GM19328 (cell line): ENCODE measurements at regions not wholly inside any gene's neighbourhood (a gene's known extent, or its start where the extent isn't known, plus 50 kb on each side); places are given as distances from the start of the nearest gene placed in this dataset.
"Not testable (repeated sequence)": the region's sequence is repeated elsewhere in the genome, so short reads cannot be mapped to it uniquely, and the experiment has no call there.

Source experiments
- ATAC-seq: cut with Tn5 transposase; IDR thresholded peaks from one replicate; pipeline ENCODE4 v1.9.1; 2021; ENCODE audit warnings: mild to moderate bottlenecking, moderate library complexity; ENCODE audit not compliant: unreplicated experiment

DNA sequence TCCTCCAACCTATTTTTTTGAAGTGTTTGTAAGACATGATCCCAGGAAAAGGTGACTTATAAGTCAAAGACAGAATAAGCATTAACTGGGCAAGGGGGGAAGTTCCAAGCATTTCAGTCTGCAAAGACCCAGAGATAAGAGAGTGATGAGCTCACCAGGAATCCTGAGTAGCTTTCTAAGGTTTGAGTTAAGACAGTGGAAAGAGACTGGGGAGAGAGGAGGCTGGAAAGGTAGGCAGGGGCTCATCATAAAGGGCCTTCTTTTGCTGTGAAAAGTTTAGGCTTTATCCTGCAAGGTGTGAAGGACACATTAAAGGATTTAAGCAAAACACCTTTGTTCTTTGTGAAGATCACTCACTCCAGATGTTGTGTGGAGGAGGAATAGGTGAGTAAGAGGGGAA lies 438.8 kb downstream of the CHL1 start:
- ATAC-seq: no peak

DNA sequence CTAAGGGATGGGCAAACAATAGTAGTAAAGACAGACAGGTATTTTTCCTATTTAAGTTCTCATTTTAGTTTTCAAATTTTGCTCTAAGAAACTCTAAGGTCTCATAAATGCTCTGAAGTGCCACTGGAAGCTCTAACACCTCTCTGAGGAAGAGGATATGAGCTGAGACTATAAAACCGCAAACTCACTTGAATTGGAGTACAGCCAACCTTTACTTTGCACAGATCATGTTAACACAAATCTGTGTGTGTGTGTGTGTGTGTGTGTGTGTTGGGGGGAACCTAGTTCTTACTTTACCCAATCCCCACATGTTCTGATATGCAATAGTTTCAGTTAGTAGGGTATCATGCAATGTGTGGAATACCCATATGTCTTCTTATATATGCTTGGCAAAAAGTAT lies 446.8 kb downstream of the CHL1 start:
- ATAC-seq: no peak

DNA sequence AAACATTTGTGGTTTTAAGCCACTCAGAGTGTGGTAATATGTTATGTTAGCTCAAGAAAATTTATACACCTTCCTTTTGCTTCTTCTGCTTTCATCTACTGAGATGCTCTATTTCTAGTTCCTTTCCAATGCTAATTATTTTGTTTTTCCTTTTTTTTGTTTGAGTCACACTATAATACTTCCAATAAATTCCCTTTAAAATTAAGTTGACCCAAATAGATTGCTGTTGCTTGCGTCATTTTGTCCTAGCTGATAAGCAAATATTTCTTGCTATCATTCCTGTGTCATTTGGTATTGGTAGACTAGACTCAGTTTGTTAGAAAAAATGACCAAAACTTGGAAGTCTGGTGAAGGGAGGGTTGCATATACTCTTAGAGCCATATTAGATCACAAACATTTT lies 437.0 kb upstream of the CNTN6 start:
- ATAC-seq: no peak

DNA sequence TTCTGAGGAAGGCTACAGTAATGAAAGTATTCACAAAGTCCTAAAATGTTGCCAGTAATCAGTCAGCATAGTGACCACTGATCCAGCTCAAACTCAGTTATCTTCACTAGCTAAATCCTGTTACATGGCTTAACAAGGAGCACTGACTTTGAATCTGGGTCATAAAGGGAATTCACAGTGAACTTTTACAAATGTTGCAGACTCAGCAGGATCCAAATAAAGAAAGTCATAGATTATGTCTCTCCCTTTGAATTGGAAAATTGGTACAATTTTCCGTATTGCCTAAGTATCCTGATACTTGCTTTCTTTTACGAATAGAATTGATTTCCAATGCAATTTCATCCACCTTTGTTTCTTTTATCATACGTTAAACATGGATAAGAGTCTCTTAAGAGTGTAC lies 431.5 kb upstream of the CNTN6 start:
- no peak for ATAC-seq

DNA sequence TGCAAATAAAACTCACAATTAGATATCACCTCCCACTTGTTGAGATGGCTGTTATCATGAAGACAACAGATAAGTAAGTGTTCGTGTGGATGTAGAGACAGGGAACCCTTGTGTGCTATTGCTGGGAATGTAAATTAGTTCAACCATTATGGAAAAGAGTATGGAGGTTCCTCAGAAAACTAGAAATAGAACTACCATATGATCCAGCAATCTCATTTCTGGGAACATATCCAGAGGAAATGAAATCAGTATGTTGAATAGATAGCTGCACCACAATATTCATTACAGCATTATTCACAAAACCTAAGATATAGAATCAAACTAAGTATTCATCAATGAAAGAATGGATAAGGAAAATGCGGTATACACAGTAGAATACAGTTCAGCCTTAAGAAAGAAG lies 418.7 kb upstream of the CNTN6 start:
- ATAC-seq: no peak

DNA sequence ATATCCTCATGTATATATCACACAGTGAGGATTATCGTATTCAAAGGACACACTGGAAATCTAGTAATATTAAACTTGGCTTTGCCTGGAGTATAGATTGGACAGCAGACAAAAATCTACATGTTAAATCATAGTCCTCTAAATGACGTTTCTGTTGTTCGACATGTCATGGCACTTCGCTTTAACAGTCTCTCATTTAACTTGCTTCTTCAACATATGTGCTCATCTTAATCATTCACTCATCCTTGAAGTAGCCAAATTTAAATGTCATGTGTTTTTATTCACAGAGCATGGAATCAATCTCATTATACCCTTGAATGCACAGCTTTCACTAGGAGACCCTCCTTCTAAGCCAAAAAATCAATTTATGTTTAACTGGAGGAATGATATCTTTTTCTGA lies 417.0 kb upstream of the CNTN6 start:
- ATAC-seq: no peak

DNA sequence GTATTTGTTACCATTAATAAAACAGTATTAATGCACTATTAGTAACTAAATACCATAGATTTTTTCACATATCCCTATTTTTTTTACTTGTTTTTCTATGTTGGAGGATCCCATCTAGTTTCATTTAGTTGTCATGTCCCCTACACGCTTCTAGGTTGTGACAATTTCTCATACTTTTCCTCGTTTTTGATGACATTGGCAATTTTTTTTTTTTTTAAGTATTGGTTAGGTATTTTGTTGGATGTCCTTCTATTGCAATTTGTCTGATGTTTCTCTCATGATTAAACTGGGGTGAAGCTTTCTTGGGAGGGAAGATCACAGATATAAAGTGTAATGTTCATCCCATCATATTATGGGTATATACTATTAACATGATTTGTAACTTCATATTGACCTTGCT lies 409.1 kb upstream of the CNTN6 start:
- ATAC-seq: no peak

DNA sequence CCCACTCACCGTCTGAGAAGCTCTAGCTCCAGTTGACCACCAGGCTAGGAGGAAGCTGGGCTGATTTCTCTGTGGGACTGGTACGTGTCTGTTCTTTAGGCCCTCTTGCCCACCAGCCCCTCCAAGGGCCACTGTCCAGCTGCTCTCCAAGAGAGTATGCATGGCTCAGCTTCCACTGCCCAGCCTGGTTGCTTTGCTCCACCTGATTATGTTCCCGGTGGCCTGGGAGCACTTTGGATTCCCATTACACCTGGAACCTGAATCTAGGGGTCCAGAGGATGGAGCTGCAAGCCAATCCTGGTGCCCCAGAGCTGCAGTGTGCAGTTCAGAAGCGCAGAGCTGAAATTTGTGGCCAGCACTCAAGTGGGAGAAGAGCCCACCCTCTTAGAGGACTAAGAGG lies 402.1 kb upstream of the CNTN6 start:
- ATAC-seq: no peak

DNA sequence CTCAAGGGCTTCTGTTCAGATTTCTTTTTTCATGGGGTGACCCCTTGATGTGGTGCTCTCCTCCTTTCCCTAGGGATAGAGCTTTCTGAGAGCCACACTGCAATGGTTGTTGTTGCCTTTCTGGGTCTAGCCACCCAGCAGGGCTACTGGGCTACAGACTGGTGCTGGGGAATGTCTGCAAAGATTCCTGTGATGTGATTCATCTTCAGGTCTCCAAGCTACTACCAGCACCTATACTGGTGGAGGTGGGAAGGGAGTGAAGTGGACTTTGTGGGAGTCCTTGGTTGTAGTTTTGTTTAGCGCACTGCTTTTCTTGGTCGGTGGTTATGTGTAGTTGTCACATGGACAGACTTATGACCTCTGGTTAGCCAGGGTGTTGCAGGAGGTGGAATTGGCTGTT lies 392.3 kb upstream of the CNTN6 start:
- no peak for ATAC-seq

DNA sequence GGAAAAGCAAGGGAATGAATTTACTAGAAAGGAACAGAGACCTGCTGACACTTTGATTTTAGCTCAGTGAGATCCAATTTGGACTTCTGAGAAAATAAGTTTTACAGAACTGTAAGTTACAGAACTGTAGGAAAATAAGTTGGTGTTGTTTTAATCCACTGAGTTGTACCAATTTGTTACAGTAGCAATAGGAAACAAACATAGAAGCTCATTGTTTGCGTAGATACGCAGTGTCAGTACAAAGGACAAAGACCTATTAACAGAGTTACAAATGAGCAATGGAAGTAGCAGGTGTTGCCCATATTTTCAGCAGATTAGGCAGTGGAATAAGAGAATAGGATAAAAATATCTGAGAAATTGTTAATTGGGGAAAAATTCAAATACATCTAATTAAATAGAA lies 385.8 kb upstream of the CNTN6 start:
- ATAC-seq: no peak

DNA sequence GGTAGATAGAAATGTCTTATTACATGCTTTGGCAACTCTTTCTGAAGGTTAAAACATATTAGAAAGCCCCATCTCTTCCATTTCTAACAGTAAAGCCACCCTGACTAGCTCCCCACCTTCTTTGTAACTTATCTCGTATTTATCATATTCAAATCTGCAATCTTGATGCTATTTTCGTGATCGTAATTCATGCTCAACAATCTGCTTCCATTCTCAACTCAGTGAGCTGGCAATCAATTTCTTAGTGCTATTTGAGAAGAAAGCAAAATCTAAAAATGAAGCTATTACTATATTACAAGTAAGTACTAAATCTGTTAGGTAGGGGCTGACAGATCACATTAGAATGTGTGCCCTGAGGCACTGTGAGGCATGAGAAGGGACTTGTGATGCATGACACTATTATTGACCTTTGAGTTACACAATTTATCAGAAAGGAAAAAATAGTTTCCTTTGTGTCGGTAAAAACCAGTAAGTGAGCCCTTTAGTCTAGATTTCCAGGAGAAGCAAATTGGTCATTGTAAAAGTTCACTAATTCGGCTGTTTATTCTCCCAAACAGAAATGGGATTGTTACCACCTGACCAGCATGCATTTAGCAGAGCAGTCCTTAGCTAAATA lies 379.7 kb upstream of the CNTN6 start:
- ATAC-seq: no peak

DNA sequence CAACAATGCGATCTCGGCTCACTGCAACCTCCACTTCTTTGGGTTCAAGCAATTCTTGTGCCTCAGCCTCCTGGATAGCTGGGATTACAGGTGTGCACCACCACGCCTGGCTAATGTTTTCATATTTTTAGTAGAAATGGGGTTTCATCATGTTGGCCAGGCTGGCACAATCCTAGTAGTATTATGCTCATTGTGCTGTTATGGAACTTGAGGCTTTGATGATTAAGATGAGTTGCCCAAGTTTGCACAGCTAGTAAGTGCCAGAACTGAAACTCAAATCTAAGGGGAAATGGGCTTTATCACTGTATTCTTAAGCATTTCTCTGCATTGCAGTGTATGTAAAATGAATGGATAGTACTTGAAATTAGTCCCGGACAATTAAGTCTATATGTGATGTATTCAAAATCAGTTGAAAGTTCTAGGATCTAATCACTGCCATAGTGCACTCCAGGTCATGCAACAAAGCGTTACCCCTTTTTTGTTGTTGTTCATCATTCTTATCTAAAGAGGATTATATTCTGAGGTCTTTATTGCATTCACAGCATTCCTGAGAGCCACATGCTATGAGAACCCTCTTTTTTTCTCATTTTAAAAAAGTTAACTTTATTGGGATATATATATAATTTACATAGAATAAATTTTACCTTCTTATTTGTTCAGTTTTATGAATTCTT lies 378.7 kb upstream of the CNTN6 start:
- ATAC-seq: no peak

DNA sequence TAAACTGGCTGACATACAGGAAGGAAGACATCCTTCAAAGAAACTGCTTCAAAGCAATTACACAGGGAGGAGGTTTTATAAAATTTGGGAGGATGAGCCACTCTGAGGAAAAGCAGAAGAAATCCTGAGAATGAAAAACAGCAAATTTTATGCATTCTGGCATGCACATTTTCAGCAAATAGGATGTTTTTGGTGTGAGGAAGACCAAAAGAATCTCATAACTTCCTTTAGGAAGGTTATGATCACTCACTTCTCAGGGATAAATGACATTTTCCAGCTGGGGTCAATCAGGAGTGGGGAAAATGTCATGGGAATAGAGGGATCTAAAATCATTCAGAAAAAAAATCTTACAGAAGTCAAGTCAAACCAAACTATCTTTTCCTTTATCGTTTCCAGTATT lies 371.7 kb upstream of the CNTN6 start:
- ATAC-seq: no peak

DNA sequence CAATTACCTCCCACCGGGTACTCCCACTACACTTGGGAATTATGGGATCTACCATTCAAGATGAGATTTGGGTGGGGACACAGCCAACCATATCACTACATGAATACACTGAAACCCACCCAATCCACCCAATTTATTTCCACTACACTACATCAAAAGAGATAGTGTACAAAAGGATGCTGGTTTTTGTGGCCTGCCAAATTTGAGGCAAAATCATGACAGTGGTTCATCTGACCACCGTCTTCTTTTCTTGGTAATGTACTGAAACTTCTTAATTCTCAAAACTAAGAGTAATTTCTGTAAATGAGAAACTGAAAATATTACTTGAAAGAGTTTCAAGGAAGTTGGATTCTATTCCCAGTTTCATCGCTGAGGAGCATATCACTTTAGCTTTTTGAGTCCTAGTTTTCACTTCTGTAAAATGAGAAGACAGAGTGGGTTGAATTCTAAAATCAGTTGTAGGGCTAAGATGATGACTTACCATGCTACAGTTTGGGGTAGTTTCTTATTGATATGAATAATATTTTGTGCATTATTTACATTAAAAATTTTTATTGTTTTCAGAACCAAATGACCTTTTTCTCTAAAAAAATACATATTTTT lies 360.4 kb upstream of the CNTN6 start:
- ATAC-seq: no peak

DNA sequence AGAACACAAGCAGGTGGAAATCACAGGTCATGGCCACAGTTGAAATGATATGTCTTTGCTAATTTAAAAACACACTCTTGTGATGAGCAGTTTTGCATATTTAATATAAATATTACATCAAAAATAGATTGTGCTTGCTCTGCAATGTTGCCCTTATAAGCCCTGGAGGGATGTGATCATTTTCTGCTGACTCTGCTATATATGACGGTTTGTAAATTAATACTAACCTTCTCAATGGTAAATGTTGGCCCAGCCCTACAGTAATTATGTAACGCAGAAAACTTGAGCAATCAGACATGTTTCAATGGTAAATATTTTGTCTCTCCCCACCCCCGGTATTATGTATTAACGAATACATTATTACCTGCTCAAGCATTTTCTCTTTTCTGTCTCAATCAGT lies 359.5 kb upstream of the CNTN6 start:
- no peak for ATAC-seq

DNA sequence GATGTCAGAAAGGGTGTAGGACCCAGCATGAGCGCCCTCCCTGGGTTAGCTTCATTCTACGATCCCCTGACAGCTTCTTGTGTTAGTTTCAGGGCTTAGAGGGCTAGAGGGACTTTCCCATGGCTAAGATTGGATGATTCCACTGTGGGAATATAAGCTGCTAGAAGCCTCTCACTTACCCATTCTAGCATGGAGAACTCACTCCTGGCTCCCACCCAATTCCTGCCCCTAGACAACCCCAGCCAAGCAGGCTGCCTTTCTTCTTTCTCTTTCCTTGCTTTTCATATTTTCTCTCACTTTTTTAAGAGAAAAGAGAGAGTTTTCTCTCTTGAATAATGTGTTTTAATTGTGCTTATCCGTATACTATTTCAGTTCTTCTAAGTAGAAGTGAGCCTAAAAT lies 335.1 kb upstream of the CNTN6 start:
- ATAC-seq: no peak

DNA sequence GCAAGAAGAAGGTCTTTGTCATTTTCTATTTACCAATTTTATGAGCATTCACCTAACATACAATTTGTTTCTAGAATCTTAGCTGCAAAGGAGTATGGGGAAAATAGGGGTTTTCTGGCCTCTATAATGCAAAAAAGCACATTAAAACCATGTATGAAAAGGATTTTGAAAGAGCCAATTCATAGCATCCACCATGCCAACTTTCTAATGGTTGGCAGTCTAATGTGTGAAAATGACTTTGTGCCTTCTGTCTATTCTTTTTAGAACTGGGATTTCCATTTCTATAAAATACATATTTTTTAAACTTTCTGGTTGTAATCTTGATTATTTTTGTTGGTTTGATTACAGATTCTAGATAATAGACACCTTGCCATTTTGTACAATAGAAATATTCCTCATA lies 333.7 kb upstream of the CNTN6 start:
- no peak for ATAC-seq

DNA sequence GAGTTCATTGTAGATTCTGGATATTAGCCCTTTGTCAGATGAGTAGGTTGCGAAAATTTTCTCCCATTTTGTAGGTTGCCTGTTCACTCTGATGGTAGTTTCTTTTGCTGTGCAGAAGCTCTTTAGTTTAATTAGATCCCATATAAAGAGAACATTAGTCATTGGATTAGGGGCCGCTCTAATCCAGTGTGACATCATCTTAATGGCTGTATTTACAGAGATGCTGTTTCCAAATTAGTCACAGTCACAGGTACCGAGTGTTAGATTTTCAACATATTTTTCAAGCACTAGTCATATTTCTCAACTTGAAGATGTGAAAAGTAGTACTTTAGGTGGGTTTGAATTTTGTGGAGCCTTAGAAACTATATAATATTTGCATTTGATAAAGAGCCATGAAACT lies 319.4 kb upstream of the CNTN6 start:
- not testable (repeated sequence) for ATAC-seq

DNA sequence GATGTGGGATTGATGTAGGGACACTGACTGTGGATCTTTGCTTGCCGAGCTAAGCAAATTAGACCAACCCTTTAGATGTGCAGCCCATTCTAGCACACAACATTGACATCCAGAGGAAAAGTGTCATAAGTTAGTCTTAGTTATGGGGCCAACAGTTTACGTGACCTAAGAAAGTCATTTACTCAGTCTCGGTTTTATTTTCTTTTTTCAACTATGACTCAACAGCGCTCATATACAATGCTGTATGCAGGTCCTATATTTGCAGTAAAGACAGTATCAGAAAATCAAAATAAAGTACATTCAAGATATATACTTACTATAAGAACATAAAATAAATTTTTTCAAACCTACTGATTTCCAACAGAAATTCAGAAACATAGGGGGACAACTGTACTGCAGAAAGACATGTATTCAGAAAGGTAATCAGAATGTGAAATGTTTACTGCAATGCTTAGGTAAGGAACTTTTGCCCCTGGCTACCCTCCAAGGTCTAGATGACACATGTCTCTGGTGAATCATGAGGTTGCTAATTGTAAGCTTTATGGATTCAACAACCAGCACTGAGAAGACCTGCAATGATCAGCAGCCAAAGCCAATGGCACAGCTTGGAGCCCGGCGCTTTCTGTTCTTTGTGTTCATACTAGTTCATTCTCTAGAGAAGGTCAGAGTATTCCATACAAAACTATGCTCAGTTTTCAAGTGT lies 317.5 kb upstream of the CNTN6 start:
- no peak for ATAC-seq

DNA sequence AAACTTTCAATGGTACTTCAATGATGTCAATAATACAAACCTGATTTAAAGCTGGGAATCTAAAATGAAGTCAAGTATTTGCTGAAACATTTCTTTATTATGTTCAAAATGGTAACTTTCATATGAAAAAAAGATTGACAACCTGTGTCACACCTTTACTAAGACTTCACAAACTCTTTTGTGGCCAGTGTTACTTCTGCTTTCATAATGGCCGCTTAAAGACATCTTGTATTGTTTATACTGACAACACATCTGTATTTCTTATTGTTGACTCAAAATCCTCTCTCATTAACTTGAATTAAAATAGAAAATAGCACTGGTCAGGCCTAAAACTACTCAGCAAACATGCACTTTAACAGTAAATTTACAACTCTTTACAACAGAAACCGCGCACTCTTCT lies 312.3 kb upstream of the CNTN6 start:
- ATAC-seq: no peak

DNA sequence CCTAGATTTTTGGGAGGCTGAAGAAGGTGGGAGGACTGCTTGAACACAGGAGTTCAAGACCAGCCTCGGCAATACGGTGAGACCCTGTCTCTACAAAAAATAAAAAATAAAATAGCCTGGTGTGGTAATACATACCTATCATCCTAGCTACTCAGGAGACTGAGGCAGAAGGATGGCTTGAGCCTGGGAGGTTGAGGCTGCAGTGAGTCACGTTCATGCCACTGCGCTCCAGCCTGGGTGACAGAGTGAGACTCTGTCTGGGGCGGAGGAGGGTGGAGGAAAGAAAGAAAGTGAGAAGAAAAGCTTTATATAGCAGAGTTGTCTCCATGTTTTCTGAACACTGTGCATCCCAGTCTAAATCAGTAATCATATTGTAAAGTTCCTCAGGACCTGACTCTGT lies 301.4 kb upstream of the CNTN6 start:
- ATAC-seq: no peak

DNA sequence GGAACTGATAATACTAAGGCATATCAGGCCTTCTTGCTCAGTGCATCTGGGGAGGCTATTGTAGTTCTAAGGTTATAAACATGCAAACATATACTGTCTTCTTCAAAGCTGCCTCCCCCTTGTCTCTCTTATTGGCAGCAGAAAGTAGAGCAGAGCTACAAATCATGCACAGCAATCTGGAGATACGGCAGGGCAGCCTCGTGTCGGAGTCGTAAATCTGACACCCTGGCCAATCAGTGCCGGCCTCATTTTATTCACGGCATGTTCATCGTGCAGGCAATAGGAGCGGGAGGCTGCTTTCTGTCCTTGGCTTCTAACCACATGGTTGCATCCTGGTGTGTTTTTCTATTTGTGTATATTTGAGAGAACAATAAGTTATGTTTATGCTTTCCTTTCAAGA lies 300.2 kb upstream of the CNTN6 start:
- ATAC-seq: no peak
